HCT116 (cell line): ENCODE measurements at regions not wholly inside any gene's neighbourhood (a gene's known extent, or its start where the extent isn't known, plus 50 kb on each side); places are given as distances from the start of the nearest gene placed in this dataset.

Experiments used
- ATAC-seq: fragments of 200-7000 bp; cut with Tn5 transposase; 2 replicates; pipeline ENCODE4 v1.9.1; 2020; ENCODE audit warnings: mild to moderate bottlenecking, moderate library complexity
- BruUV-seq: library from RNA; stranded (reverse); fragments of 400-500 nt; replicated peaks from 2 replicates; lab custom pipeline; 2021; lab: Mats Ljungman, UMichigan
- CTCF ChIA-PET: fragments of 300-600 bp; sonication (Branson Sonifier 250); formaldehyde crosslinking; loops from one replicate; lab custom pipeline; 2021; ENCODE audit warnings: antibody characterized with exemption; lab: Charles Lee
- POLR2A ChIA-PET: fragments of 300-600, 350-600 bp; sonication (Branson Sonifier 250); formaldehyde crosslinking; loops from one replicate; lab custom pipeline; 2021; ENCODE audit warnings: antibody characterized with exemption; lab: Charles Lee
- RAD21 ChIA-PET, 2 experiments: fragments of 300-600 bp; sonication (Branson Sonifier 250); formaldehyde crosslinking; loops; one replicate each; lab custom pipeline; 2023; ENCODE audit warnings: low total read pairs in 2 of 2; ENCODE audit not compliant: uncharacterized antibody in 2 of 2, unreplicated experiment in 2 of 2, low non-redundant PET in 1 of 2; lab: Charles Lee
- DNase-seq: peaks from one replicate; pipeline ENCODE4 v3.0.0-alpha.2; 2010; ENCODE audit warnings: low read depth, low spot score
- H2AFZ ChIP-seq: fragments of 200-600 bp; shearing (Covaris generic), sonication (generic); 2 replicates; pipeline ENCODE4 v1.6.1; 2017; ENCODE audit warnings: low read depth, mixed run types, mixed read lengths, antibody characterized with exemption, low read length; ENCODE audit not compliant: poor library complexity, severe bottlenecking
- H3K27ac ChIP-seq: 2 replicates; pipeline ENCODE4 v1.5.1; 2012; ENCODE audit warnings: low read depth, low read length
- H3K27me3 ChIP-seq: fragments of 200-600 bp; sonication (generic); 2 replicates; pipeline ENCODE4 v1.6.1; 2016; ENCODE audit warnings: mixed run types, low read length, mixed read lengths; ENCODE audit not compliant: insufficient read depth
- H3K36me3 ChIP-seq, 2 experiments: fragments of 200-500 bp in 1 of 2; fragments of 200-600 bp in 1 of 2; sonication (Bioruptor generic) in 1 of 2; sonication (generic) in 1 of 2; 2 replicates each; pipeline versions ENCODE4 v1.5.1 to v1.6.1; 2014 to 2016; ENCODE audit warnings: low read length in 2 of 2, inconsistent platforms in 1 of 2, mixed read lengths in 1 of 2, mixed run types in 1 of 2; ENCODE audit not compliant: insufficient read depth in 2 of 2, control insufficient read depth in 1 of 2
- H3K4me1 ChIP-seq, 2 experiments: fragments of 200-600 bp in 1 of 2; sonication (generic) in 1 of 2; 2 replicates each; pipeline versions ENCODE4 v1.5.1 to v1.6.1; 2012 to 2017; ENCODE audit warnings: low read length in 2 of 2, inconsistent platforms in 1 of 2, mild to moderate bottlenecking in 1 of 2, mixed read lengths in 1 of 2, mixed run types in 1 of 2, moderate library complexity in 1 of 2; ENCODE audit not compliant: insufficient read depth in 2 of 2, control insufficient read depth in 1 of 2
- H3K4me2 ChIP-seq: fragments of 200-600 bp; sonication (generic); 2 replicates; pipeline ENCODE4 v1.6.1; 2017; ENCODE audit warnings: mixed run types, low read length, mixed read lengths
- H3K4me3 ChIP-seq, 2 experiments: fragments of 200-600 bp in 1 of 2; sonication (generic) in 1 of 2; replicated peaks in 1 of 2; 2 replicates each; pipeline ENCODE4 v1.5.1; 2011 to 2016; ENCODE audit warnings: low read length in 2 of 2, control low read depth in 1 of 2, low read depth in 1 of 2, mild to moderate bottlenecking in 1 of 2, mixed read lengths in 1 of 2, mixed run types in 1 of 2
- H3K79me2 ChIP-seq: fragments of 200-600 bp; sonication (generic); 2 replicates; pipeline ENCODE4 v1.6.1; 2017; ENCODE audit warnings: mild to moderate bottlenecking, mixed run types, low read length, moderate library complexity, mixed read lengths; ENCODE audit not compliant: insufficient read depth
- H3K9ac ChIP-seq: fragments of 200-600 bp; sonication (generic); 2 replicates; pipeline ENCODE4 v1.6.1; 2016; ENCODE audit warnings: low read length, mixed read lengths
- H3K9me2 ChIP-seq: fragments of 200-600 bp; sonication (generic), shearing (Covaris generic); 2 replicates; pipeline ENCODE4 v1.6.1; 2017; ENCODE audit warnings: mixed run types, mild to moderate bottlenecking, moderate library complexity; ENCODE audit not compliant: insufficient read depth
- H3K9me3 ChIP-seq, 2 experiments: fragments of 200-500 bp in 1 of 2; fragments of 200-600 bp in 1 of 2; sonication (Bioruptor generic) in 1 of 2; sonication (generic) in 1 of 2; 2 replicates each; pipeline ENCODE4 v1.6.1; 2014 to 2017; ENCODE audit warnings: low read length in 2 of 2, mixed read lengths in 2 of 2, inconsistent platforms in 1 of 2, low read depth in 1 of 2, mild to moderate bottlenecking in 1 of 2, mixed run types in 1 of 2, moderate library complexity in 1 of 2; ENCODE audit not compliant: control insufficient read depth in 1 of 2, insufficient read depth in 1 of 2
- H4K20me1 ChIP-seq: fragments of 200-600 bp; sonication (generic), shearing (Covaris generic); 2 replicates; pipeline ENCODE4 v1.6.1; 2017; ENCODE audit warnings: mixed run types, mild to moderate bottlenecking, moderate library complexity; ENCODE audit not compliant: insufficient read depth
- CBX3 ChIP-seq: IDR thresholded peaks from 2 replicates; pipeline ENCODE4 v1.6.1; 2012; ENCODE audit warnings: low read depth
- CEBPB ChIP-seq: IDR thresholded peaks from 2 replicates; pipeline ENCODE4 v1.6.1; 2012; ENCODE audit warnings: low read depth
- CTCF ChIP-seq, 3 experiments: fragments of 200-600 bp in 1 of 3; sonication (generic) in 1 of 3; IDR thresholded peaks in 2 of 3; conservative IDR thresholded peaks in 1 of 3; 2 replicates each; pipeline ENCODE4 v1.5.1; 2012 to 2017; ENCODE audit warnings: low read depth in 2 of 3, low read length in 2 of 3, antibody characterized with exemption in 1 of 3, borderline replicate concordance in 1 of 3, control low read depth in 1 of 3, mild to moderate bottlenecking in 1 of 3, mixed read lengths in 1 of 3, mixed run types in 1 of 3, moderate library complexity in 1 of 3; ENCODE audit not compliant: insufficient read depth in 1 of 3
- EGR1 ChIP-seq: IDR thresholded peaks from 2 replicates; pipeline ENCODE4 v1.6.1; 2012; ENCODE audit warnings: low read depth
- EZH2phosphoT487 ChIP-seq: fragments of 200-600 bp; IDR thresholded peaks from 2 replicates; pipeline ENCODE4 v1.6.1; 2018; ENCODE audit warnings: antibody characterized with exemption, borderline replicate concordance
- FOSL1 ChIP-seq: IDR thresholded peaks from 2 replicates; pipeline ENCODE4 v1.6.1; 2012; ENCODE audit warnings: low read depth
- JUND ChIP-seq: IDR thresholded peaks from 2 replicates; pipeline ENCODE4 v1.6.1; 2012
- RAD21 ChIP-seq: IDR thresholded peaks from 2 replicates; pipeline ENCODE4 v1.6.1; 2012; ENCODE audit warnings: low read depth, mild to moderate bottlenecking
- ZBTB33 ChIP-seq: IDR thresholded peaks from 2 replicates; pipeline ENCODE4 v1.6.1; 2011; ENCODE audit warnings: mild to moderate bottlenecking, low read length, moderate library complexity; ENCODE audit not compliant: insufficient replicate concordance; ENCODE audit errors: extremely low read depth
- ZFX ChIP-seq: fragments of 450-650 bp; IDR thresholded peaks from 2 replicates; pipeline ENCODE4 v1.6.1; 2017
- ZNF274 ChIP-seq: fragments of 200-500 bp; sonication (Bioruptor generic); IDR thresholded peaks from 2 replicates; pipeline ENCODE4 v1.6.1; 2014; ENCODE audit warnings: mild to moderate bottlenecking, low read depth, low read length, inconsistent platforms
- intact Hi-C: fragments of 100-400 bp; cut with micrococcal nuclease; formaldehyde crosslinking; loops from 2 replicates; pipeline ENCODE4 v1.10.0; 2022

GRCh38 chr14:98903371-98903770, 368.6 kb downstream of the BCL11B start:
- ChIA-PET POLR2A (no interaction called here), RAD21 (no interaction called here), CTCF (no interaction called here)
- Histone ChIP-seq H3K4me1 (peaks cover 19% of the 10 kb centered on the region in 2 experiments), H3K27me3 (peaks cover 46% of the 10 kb centered on the region; the same call in 1 of the 2 replicates), H3K9me3 (no peaks in the 10 kb centered on the region), H3K4me3 (no peak overlapping the region), H3K9me2 (no peaks in the 10 kb centered on the region), H2AFZ (no peak overlapping the region), H3K79me2 (no peaks in the 10 kb centered on the region), H3K27ac (no peak overlapping the region), H3K4me2 (no peak overlapping the region), H3K36me3 (no peaks in the 10 kb centered on the region), H4K20me1 (no peaks in the 10 kb centered on the region), H3K9ac (no peak overlapping the region)
- intact Hi-C loops, result no loop called here
- ATAC-seq, result no peak
- no TSS peak for BruUV-seq
- no peak for TF ChIP-seq EZH2phosphoT487
- TF ChIP-seq CEBPB, result no peak
- no peak for TF ChIP-seq RAD21
- TF ChIP-seq JUND, result no peak
- TF ChIP-seq ZBTB33, result no peak
- TF ChIP-seq CBX3, result no peak
- no peak for TF ChIP-seq EGR1
- no peak for TF ChIP-seq FOSL1
- TF ChIP-seq ZFX, result no peak
- no peak for TF ChIP-seq ZNF274
- TF ChIP-seq CTCF (IDR thresholded peaks at IDR 0.05 in 2 of 3, conservative IDR thresholded peaks at IDR 0.05 in 1 of 3; ENCODE audit: borderline replicate concordance in 1 of 3, insufficient read depth in 1 of 3, low read depth in 2 of 3, low read length in 2 of 3), result no peak
- DNase-seq, result no peak
